IPS DF 6.9 (cell line): ENCODE measurements at regions not wholly inside any gene's neighbourhood (a gene's known extent, or its start where the extent isn't known, plus 50 kb on each side); places are given as distances from the start of the nearest gene placed in this dataset.

Experiments used
- DNase-seq: peaks from one replicate; pipeline ENCODE4 v3.0.0-alpha.2; 2013; ENCODE audit warnings: low read depth, low spot score
- H3K27ac ChIP-seq: one replicate; pipeline ENCODE4 v1.5.1; 2013; ENCODE audit warnings: low read length, control low read depth
- H3K27me3 ChIP-seq: 2 replicates; pipeline ENCODE4 v1.6.1; 2013; ENCODE audit warnings: mild to moderate bottlenecking, low read length; ENCODE audit not compliant: control insufficient read depth, insufficient read depth
- H3K36me3 ChIP-seq: 2 replicates; pipeline ENCODE4 v1.6.1; 2013; ENCODE audit warnings: low read length; ENCODE audit not compliant: control insufficient read depth, insufficient read depth
- H3K4me1 ChIP-seq: 2 replicates; pipeline ENCODE4 v1.6.1; 2013; ENCODE audit warnings: low read length; ENCODE audit not compliant: control insufficient read depth, insufficient read depth
- H3K4me3 ChIP-seq: 2 replicates; pipeline ENCODE4 v1.5.1; 2013; ENCODE audit warnings: mild to moderate bottlenecking, low read length
- H3K9me3 ChIP-seq: 2 replicates; pipeline ENCODE4 v1.6.1; 2013; ENCODE audit warnings: low read length, inconsistent platforms; ENCODE audit not compliant: control insufficient read depth, insufficient read depth
- WGBS: extraction: QIAGEN DNeasy Blood & Tissue Kit; methylation state at CpG from one replicate; pipeline ENCODE4 v1.1.7; 2013; ENCODE audit warnings: mixed read lengths, missing lambda C conversion rate; ENCODE audit not compliant: insufficient read length, insufficient coverage; 5-methylcytosine and 5-hydroxymethylcytosine counted together

GRCh38 chr5:96260009-96260408, 173.0 kb downstream of the PCSK1 start:
- Histone ChIP-seq H3K9me3 (no peaks in the 10 kb centered on the region), H3K4me1 (no peaks in the 10 kb centered on the region), H3K36me3 (no peaks in the 10 kb centered on the region), H3K27me3 (no peaks in the 10 kb centered on the region), H3K4me3 (no peak overlapping the region), H3K27ac (no peak overlapping the region)
- no CpG with 5 or more reads among the region's 5 CpGs for WGBS
- no peak for DNase-seq

- Histone ChIP-seq H3K4me1 (no peaks in the 10 kb centered on the region), H3K27ac (no peak overlapping the region), H3K36me3 (no peaks in the 10 kb centered on the region), H3K27me3 (no peaks in the 10 kb centered on the region), H3K4me3 (no peak overlapping the region), H3K9me3 (no peaks in the 10 kb centered on the region)
- no CpG with 5 or more reads among the region's 2 CpGs for WGBS
- no peak for DNase-seq
Observed at GRCh38 chr5:96259151-96259772, 173.8 kb downstream of the PCSK1 start.

GRCh38 chr5:96258692-96259091, 174.4 kb downstream of the PCSK1 start:
- Histone ChIP-seq H3K27ac (no peak overlapping the region), H3K4me1 (no peaks in the 10 kb centered on the region)
- no peak for DNase-seq

GRCh38 chr5:96257904-96258303, 175.1 kb downstream of the PCSK1 start:
- no peaks in the 10 kb centered on the region for H3K4me1 ChIP-seq
- no peaks in the 10 kb centered on the region for H3K9me3 ChIP-seq
- H3K27ac ChIP-seq, result no peak overlapping the region
- WGBS, result no CpG with 5 or more reads among the region's 2 CpGs
- DNase-seq, result no peak
- no peaks in the 10 kb centered on the region for H3K36me3 ChIP-seq
- H3K4me3 ChIP-seq, result no peak overlapping the region
- no peaks in the 10 kb centered on the region for H3K27me3 ChIP-seq

More at GRCh38 chr5:96258692-96259091, 174.4 kb downstream of the PCSK1 start:
- Histone ChIP-seq H3K9me3 (no peaks in the 10 kb centered on the region), H3K36me3 (no peaks in the 10 kb centered on the region), H3K27me3 (no peaks in the 10 kb centered on the region), H3K4me3 (no peak overlapping the region)

GRCh38 chr5:96256795-96257470, 176.1 kb downstream of the PCSK1 start:
- Histone ChIP-seq H3K4me3 (no peak overlapping the region), H3K9me3 (no peaks in the 10 kb centered on the region), H3K36me3 (no peaks in the 10 kb centered on the region), H3K27me3 (no peaks in the 10 kb centered on the region), H3K4me1 (no peaks in the 10 kb centered on the region), H3K27ac (no peak overlapping the region)
- DNase-seq, result no peak
- no CpG with 5 or more reads among the region's 5 CpGs for WGBS

GRCh38 chr5:96254980-96255691, 177.9 kb downstream of the PCSK1 start:
- H3K27me3 ChIP-seq, result no peaks in the 10 kb centered on the region
- no peak overlapping the region for H3K4me3 ChIP-seq
- H3K27ac ChIP-seq, result no peak overlapping the region
- WGBS, result no CpG with 5 or more reads among the region's 5 CpGs
- H3K36me3 ChIP-seq, result no peaks in the 10 kb centered on the region
- DNase-seq, result no peak
- no peaks in the 10 kb centered on the region for H3K4me1 ChIP-seq
- H3K9me3 ChIP-seq, result no peaks in the 10 kb centered on the region

GRCh38 chr5:96253140-96253539, 179.9 kb downstream of the PCSK1 start:
- DNase-seq, result no peak
- Histone ChIP-seq H3K4me1 (no peaks in the 10 kb centered on the region), H3K4me3 (no peak overlapping the region), H3K9me3 (no peaks in the 10 kb centered on the region), H3K27ac (no peak overlapping the region), H3K36me3 (no peaks in the 10 kb centered on the region), H3K27me3 (no peaks in the 10 kb centered on the region)
- no CpG with 5 or more reads among the region's 2 CpGs for WGBS

GRCh38 chr5:96252596-96252995, 180.5 kb downstream of the PCSK1 start:
- no CpG with 5 or more reads among the region's 4 CpGs for WGBS
- Histone ChIP-seq H3K36me3 (no peaks in the 10 kb centered on the region), H3K4me3 (no peak overlapping the region), H3K27me3 (no peaks in the 10 kb centered on the region), H3K9me3 (no peaks in the 10 kb centered on the region), H3K27ac (no peak overlapping the region), H3K4me1 (no peaks in the 10 kb centered on the region)
- DNase-seq, result no peak

GRCh38 chr5:96250782-96251181, 182.3 kb downstream of the PCSK1 start:
- H3K36me3 ChIP-seq, result no peaks in the 10 kb centered on the region
- WGBS, result no CpG with 5 or more reads among the region's 2 CpGs
- no peak overlapping the region for H3K27ac ChIP-seq

GRCh38 chr5:96248131-96248530, 184.9 kb downstream of the PCSK1 start:
- no peak overlapping the region for H3K27ac ChIP-seq
- no peak for DNase-seq
- no peak overlapping the region for H3K4me3 ChIP-seq
- WGBS, result no CpG with 5 or more reads among the region's 3 CpGs
- H3K27me3 ChIP-seq, result no peaks in the 10 kb centered on the region
- H3K9me3 ChIP-seq, result no peaks in the 10 kb centered on the region
- no peaks in the 10 kb centered on the region for H3K36me3 ChIP-seq
- H3K4me1 ChIP-seq, result no peaks in the 10 kb centered on the region

More at GRCh38 chr5:96250782-96251181, 182.3 kb downstream of the PCSK1 start:
- DNase-seq, result no peak
- no peaks in the 10 kb centered on the region for H3K27me3 ChIP-seq
- H3K9me3 ChIP-seq, result no peaks in the 10 kb centered on the region
- H3K4me1 ChIP-seq, result no peaks in the 10 kb centered on the region
- no peak overlapping the region for H3K4me3 ChIP-seq
